ENCODE measurements at regions not wholly inside any gene's neighbourhood (a gene's known extent, or its start where the extent isn't known, plus 50 kb on each side); places are given as distances from the start of the nearest gene placed in this dataset.
"Not testable (repeated sequence)": the region's sequence is repeated elsewhere in the genome, so short reads cannot be mapped to it uniquely, and the experiment has no call there.

- not testable (repeated sequence) for TF ChIP-seq CTCF (IDR thresholded peaks at IDR 0.05; ENCODE audit: low read depth, low read length, missing input control); JUND (IDR thresholded peaks at IDR 0.05); RAD21 (IDR thresholded peaks at IDR 0.05); RXRA (IDR thresholded peaks at IDR 0.05); NR2F2 (IDR thresholded peaks at IDR 0.05)
- TF ChIP-seq, protein P1, sequence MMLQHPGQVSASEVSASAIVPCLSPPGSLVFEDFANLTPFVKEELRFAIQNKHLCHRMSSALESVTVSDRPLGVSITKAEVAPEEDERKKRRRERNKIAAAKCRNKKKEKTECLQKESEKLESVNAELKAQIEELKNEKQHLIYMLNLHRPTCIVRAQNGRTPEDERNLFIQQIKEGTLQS (IDR thresholded peaks at IDR 0.05) = not testable (repeated sequence)
- TF ChIP-seq, protein P2, sequence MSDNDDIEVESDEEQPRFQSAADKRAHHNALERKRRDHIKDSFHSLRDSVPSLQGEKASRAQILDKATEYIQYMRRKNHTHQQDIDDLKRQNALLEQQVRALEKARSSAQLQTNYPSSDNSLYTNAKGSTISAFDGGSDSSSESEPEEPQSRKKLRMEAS (IDR thresholded peaks at IDR 0.05) = not testable (repeated sequence)
Observed at GRCh38 chr16:22431314-22431713, 56.9 kb upstream of the CDR2 start.
